Hypothalamus (tissue), 51 donors: ENCODE measurements at regions not wholly inside any gene's neighbourhood (a gene's known extent, or its start where the extent isn't known, plus 50 kb on each side); places are given as distances from the start of the nearest gene placed in this dataset.

Experiments
- DNase-seq, 51 donors: peaks; one replicate each; lab custom pipeline; 2025; lab: John Stamatoyannopoulos, UW

DNA sequence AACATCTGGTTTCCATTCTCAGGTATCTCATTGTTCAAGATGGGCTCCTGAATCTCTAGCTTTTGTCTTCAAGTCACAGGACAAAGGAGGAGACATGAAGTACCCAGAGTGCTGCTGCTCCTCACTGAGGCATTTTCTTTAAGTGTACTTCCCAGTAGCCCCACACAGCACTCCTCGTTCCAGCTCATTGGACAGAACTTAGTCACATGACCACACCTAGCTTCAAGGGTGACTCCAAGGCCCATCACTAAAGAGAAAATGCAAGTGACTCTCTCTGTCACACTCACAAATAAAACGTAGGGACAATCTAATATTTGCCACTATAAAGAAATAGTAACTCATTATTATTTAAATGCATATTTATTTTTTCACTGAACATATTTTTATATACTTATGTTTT is 58.3 kb upstream of the NEUROD6 start:
- DNase-seq: no peak

DNA sequence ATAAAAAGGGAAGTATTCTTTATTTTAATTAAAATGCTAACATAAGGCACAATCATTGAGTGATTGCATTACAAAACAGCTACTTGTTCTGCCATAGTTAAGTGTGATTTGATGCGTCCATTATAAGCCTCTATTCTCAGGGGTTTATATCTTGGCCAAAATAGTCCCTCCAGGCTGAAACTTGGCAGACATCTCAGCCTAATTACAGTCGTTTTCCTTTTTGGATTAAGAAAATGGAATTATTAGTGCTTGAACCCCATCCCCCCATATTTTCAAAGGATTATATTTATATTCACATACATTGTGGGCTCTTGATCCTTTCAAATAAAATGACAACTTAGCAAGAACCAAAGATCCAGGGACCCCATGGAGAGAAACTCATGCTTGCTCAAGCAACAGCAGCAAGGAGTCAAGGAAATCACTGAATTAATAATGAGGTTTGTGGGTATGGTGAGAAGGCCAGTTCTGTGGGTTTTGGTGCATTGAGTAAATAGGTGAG is 66.7 kb upstream of the NEUROD6 start:
- no peak for DNase-seq

GRCh38 chr7:31408140-31408729 is 67.7 kb upstream of the NEUROD6 start:
- DNase-seq: no peak

GRCh38 chr7:31410265-31410664 is 69.7 kb upstream of the NEUROD6 start:
- no peak for DNase-seq

DNA sequence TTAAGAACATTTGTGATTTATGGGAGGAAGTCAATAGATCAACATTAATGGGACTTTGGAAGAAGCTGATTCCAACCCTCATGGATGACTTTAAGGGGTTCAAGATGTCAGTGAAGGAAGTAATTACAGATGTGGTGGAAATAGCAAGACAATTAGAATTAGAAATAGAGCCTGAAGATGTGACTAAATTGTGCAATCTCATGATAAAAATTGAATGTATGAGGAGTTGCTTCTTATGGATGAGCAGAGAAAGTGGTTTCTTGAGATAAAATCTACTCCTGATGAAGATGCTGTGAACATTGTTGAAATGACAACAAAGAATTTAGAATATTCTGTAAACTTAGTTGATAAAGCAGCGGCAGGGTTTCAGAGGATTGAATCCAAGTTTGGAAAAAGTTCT is 70.9 kb upstream of the NEUROD6 start:
- no peak for DNase-seq

- no peak for DNase-seq
Observed at GRCh38 chr7:31413766-31414165, 73.2 kb upstream of the NEUROD6 start.

- DNase-seq: no peak
Observed at GRCh38 chr7:31416381-31416870, 75.9 kb upstream of the NEUROD6 start.

GRCh38 chr7:31418928-31419327 is 78.4 kb upstream of the NEUROD6 start:
- no peak for DNase-seq

- DNase-seq: no peak
Observed at GRCh38 chr7:31419505-31420055, 79.1 kb upstream of the NEUROD6 start.

- no peak for DNase-seq
Observed at GRCh38 chr7:31420948-31421347, 80.4 kb upstream of the NEUROD6 start.

- no peak for DNase-seq
Observed at GRCh38 chr7:31421607-31422006, 81.1 kb upstream of the NEUROD6 start.

- DNase-seq: no peak
Observed at GRCh38 chr7:31423994-31424393, 83.5 kb upstream of the NEUROD6 start.

DNA sequence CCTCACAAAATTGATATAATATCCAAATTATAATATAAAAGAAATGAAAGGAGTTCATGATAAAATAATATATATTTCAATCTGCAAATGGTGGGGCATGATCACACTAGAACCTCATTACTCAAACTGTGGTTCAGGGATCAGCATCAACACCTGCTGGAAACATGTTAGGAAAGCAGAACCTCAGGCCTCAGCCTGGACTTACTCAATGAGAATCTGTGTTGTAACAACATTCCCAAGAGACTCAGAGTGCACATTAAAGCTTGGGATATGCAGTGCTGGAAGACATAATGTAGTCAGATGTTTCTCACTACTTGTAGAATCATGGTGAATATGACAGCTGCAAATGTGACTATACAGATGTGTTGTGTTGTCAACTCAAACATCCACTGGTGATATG is 81.7 kb upstream of the ITPRID1 start:
- DNase-seq: no peak

DNA sequence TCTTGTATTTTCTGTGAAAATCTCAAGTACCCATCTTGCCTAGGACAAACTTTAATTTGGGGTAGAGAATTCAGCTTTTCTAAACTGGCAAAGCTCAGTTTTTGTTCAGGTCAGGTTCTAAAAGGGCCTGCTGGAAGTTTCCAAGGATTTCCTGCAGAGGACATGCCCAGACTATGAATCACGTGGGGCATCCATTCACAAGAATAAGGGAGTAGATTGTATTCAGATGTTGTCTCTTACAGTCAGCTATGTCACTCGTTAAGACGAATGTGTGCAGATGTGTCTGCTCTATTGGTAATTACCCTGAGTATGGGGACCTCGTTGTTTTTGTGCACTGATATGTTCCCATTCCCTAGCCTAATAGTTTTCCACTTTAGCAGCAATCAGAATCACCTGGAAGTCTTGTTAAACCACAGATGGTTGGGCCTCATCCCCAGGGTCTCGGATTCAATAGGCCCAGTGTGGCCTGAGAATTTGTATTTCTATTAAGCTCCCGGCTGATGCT is 81.0 kb upstream of the ITPRID1 start:
- DNase-seq: no peak

GRCh38 chr7:31437250-31437865 is 76.5 kb upstream of the ITPRID1 start:
- no peak for DNase-seq

DNA sequence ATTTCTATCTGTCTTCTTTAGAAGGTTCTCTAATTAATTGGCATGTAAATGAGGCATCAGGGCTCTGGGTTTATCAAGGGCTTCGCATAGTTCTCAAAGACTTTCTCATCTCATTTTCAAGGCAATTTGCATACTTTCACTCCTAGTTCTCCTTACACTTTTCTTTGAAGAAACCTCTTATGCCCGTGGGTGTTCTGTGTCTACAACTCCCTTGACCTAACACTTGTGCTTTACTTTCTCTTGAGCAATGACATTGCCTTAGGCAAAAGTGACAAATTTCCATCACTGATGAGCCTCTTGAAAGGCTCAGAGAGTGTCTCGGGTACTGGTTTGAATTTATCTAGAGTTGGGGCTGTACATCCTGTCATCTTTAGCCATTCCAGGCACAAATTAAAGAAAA is 74.7 kb upstream of the ITPRID1 start:
- no peak for DNase-seq

DNA sequence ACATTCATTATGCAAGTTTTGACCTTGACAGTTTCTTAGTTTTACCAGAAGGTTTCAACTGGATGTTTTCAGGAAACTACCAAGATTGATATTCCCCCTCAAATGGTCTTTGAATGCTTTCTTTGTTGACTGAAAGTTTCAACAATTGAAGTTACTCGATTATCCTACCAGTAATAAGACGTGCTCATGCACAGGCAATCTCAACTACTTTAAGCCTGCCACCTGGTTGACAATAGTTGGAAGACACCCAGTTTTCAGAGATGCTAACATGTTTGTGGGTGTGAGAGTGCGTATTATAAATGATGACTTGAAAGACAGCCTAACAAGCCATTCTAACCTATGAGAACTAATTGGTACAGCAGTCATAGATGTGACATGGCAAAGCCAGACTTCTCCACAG is 73.4 kb upstream of the ITPRID1 start:
- no peak for DNase-seq

DNA sequence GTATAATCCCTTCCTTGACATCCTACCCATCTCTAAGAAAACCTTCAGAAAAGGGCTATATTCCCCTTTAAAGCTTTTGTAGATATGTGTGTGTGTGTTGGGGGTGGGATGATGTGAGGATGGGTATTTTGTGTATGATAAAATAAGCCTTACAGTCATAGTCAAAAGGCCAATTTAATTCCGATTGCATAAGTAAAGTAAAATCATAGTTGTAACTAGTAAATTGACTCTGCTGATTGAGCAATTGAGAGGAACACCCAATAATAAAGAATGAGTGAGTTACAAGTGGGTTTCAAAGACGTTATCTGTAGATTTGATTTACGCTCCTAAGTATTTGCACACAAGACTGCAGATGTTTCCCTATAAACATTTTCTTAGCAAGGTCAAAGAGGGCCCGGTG is 71.3 kb upstream of the ITPRID1 start:
- no peak for DNase-seq

GRCh38 chr7:31443457-31443856 is 70.4 kb upstream of the ITPRID1 start:
- DNase-seq: peak in 5 of 51 donors; percentile 12 to 66 (median 14)

DNA sequence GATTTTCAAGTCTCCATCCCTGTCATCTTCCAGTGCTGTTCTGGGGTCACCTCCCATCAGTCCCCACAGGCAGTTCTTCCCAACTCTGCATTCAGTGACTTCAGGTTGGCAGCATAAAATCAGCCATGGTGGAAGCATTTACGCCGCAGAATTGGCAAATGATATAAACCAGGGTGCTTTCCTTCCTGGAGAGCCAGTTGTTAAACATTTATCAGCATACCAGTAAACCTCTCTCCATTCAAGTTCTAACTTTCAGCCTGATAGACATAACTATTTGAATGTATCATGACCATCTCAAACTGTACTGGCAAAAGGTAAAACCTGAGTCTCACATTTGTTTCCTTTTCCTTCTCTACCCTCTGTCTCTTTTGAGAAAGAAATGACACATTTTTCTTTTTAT is 69.7 kb upstream of the ITPRID1 start:
- DNase-seq: no peak

GRCh38 chr7:31445686-31446355 is 68.1 kb upstream of the ITPRID1 start:
- DNase-seq: no peak

GRCh38 chr7:31448649-31449048 is 65.2 kb upstream of the ITPRID1 start:
- DNase-seq: no peak
